GM19452 (cell line): ENCODE measurements at regions not wholly inside any gene's neighbourhood (a gene's known extent, or its start where the extent isn't known, plus 50 kb on each side); places are given as distances from the start of the nearest gene placed in this dataset.
A peak's percentile ranks its signal among the peaks of the same experiment; 100 is the strongest.

Experiments
- ATAC-seq: cut with Tn5 transposase; IDR thresholded peaks from one replicate; pipeline ENCODE4 v1.9.1; 2021; ENCODE audit not compliant: unreplicated experiment

DNA sequence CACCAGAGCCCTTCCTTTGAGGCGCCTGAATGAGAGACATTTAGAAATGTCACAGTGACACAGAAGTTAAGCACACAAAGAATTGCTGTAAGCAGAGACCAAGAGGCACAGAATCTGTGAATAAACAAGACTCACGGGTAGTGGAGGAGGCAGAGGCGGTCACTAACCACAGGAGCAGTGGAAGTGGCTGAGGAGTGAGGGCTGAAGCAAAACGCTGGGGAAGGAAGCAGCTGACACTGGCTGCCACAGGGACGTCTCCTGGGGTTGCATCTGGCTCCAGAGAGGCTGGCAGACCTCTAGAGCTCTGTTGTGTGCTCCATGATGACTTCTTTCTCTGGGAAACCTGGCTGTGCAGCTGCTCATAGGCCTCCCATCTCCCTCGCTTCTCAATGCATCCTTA, 65.0 kb upstream of the SLC2A12 start:
- no peak for ATAC-seq

- ATAC-seq = no peak
Measured at GRCh38 chr6:134115715-134116074, 63.3 kb upstream of the SLC2A12 start.

DNA sequence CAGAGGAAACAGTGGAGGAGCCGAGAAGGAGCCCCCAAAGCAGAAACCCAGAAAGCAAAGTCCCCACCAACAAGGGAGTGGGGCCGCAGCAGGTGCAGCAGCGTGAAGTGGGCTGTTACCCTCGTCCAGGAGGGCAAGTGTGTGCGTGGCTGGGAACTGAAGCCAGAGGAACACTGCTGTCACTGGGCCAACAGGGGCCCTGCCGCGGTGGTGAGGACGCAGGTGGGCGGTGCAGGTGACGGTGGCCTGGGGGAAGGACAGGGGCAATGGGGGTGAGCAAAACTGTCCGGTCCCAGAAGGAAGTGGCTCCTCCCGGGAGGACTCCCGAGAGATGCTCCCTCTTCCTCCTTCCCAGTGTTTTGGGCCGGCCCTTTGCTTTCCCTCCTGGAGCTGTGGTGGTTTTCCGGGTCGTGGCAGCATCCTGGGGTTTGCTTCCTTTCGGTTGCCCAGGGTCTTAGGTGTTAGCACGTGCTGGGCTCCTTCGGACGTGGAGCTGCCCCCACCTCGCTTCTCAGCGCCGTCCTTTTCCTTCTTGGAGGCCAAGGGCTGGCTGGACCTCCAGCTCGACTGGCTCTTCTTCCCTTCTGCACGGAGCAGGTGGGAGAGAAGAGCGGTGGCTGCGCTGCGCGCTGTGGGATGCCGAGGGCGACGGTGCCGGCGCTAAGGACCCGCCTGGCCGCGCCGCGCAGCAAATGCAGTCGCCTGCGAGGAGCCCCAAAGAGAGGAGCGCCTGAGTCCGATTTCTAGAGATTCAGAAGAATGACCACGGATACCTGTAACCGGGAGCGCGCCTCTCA, 62.7 kb upstream of the SLC2A12 start:
- ATAC-seq = no peak

DNA sequence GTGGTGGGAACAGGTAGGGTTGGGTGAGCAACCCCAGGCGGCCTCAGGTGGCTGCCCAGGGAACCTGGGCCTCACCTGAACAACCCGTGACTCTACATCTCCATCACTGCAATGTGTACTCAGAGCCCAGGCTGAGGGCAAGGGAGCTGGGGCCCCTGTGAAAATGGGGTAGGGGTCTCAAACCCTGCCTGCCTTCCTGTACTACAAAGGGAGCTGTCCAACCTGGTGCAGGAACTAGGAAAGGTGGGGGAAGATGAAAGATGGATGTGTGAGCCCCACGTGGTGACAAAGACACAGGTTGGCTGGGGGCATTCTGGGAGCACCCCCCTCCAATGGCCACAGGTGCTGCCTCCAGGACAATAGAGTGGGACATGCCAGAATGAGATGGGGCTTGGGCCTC, 62.1 kb upstream of the SLC2A12 start:
- no peak for ATAC-seq

DNA sequence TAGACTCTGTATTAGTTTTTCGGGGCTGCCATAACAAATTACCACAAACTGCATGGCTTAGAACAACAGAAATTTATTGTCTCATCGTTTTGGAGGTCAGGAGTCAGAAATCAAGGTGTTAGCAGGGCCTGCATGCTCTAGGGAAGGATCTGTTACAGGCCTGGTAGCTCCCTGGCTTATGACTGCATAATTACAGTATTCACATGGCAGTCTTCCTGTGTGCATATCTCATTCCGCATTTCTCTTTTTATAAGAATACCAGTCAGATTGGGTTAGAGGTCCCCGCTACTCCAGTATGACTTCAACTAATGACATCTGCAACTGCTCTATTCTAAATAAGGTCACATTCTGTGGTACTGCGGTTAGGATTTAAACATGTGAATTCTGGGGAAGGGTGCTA, 59.3 kb upstream of the SLC2A12 start:
- ATAC-seq = no peak

DNA sequence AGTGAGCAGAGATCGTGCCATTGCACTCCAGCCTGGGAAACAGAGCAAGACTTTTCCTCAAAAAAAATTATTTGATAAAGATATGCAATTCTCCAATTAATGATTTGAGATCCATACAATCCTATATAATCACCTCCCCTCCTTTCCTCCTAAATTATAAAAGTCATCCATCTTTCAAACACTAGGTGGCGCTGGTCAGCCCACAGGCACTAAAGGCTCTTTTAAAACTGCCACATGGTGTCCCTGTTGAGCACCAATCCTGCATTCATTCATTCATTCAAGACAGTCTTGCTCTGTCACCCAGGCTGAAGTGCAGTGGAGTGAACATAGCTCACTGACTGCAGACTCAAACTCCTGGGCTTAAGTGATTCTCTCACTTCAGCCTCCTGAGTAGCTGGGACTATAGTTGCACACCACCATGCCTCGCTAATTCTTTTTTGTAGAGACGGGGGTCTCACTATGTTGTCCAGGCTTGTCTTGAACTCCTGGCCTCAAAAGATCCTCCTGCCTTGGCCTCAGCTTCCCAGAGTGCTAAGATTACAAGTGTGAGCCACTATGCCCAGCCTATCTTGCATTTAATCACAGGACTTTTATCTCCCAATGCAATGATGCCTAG, 58.7 kb upstream of the SLC2A12 start:
- peak; percentile 72 for ATAC-seq

GRCh38 chr6:134106702-134107101, 54.3 kb upstream of the SLC2A12 start:
- ATAC-seq = no peak

DNA sequence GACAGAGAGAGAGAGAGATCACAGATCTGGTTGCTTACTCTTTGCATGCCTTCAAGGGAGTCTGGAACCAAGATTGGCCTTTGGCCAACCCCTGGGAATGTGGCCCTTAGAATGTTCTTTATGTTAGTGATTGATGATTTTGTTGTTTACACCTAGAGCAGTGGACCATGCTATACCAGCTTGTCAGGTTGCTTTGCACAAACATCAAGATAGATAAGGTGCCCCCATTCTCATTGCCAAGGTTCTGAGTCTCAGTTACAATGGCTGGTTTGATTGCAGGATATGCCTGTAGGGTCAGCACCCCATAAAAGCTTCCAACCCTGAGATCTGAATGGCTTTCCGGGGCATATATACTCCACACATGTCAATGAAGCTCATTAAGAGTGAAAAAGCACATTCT, 53.5 kb upstream of the SLC2A12 start:
- no peak for ATAC-seq

DNA sequence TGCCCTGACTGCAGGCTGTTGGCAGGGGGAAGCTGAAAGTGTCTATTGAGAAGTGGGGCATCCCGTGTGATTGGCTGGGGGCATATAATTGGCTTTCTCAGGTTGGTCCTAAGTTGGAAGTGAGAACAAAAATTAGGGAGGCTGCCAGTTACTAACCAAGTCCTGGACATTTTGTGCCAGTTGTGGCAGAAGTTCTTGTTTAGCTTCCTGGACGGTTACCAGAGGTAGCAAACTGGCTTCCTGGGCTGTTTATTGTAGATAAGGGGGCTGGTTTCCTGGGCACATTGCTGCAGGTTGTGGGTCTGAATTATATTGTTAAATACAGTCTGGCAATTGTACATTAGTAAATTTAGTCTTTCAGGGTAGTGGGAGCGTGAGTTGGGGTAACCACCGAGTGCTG, 50.6 kb upstream of the SLC2A12 start:
- no peak for ATAC-seq
